NCI-H1092 treated with DMSO at 0.1 percent for 48 hours (cell line): ENCODE measurements at regions not wholly inside any gene's neighbourhood (a gene's known extent, or its start where the extent isn't known, plus 50 kb on each side); places are given as distances from the start of the nearest gene placed in this dataset.
"Not testable (repeated sequence)": the region's sequence is repeated elsewhere in the genome, so short reads cannot be mapped to it uniquely, and the experiment has no call there.

Source experiments
- DNase-seq: peaks from one replicate; lab custom pipeline; 2025; lab: John Stamatoyannopoulos, UW

DNA sequence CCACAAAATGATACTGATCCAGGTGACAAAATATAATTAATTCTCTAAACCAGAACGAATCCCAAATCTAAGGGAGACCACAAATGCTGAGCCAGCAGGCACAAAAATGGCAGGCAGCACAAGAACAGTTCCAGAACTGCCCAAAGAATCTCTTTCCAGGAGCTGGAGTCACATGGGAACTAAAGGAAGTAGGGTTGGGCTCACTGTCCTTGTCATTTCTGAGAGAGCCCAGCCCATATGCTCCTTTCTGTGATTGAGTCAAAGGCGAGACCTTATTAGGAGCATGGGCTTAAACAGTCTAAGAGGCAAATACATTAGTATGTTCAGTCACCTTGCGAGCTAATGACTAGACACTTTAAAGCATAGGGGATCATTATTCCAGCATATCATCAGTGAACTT, 327.6 kb upstream of the ARID1B start:
- no peak for DNase-seq

DNA sequence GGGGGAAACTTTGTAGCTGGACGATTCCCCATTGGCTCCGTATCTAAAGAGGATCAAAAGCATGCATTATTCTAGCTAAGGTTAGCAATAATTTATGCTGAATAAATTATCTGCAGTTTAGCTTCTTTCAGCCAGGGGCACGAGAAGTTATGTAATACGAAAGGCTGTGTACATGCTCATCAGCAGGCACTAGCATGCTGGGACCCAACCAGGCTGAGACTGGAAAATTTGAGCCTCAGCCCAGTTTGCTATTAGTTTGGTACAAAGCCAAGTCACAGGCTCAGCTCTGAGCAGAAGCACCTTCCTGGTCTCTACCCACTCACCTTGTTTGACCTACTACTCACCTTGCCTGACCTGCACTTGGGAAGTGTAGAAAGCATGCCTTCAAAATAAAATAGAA, 328.1 kb upstream of the ARID1B start:
- DNase-seq = peak; percentile 62

DNA sequence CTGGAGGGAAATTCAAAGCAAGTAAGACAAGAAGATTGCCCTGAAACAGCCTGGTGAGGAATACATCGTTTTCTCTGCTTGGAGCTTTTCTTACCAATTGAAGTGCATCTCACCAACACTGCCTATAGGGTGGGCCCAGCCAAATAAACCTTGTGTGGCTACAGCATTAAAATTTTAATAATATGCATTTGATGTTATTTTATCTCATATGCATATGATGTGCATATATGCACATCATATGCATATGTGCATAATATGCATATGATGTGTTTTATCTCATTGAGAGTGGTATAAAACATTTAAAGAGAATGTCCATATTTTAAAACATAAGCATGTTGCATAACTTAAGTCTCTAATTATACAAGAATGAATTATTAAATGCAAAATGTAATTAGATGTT, 328.6 kb upstream of the ARID1B start:
- no peak for DNase-seq

DNA sequence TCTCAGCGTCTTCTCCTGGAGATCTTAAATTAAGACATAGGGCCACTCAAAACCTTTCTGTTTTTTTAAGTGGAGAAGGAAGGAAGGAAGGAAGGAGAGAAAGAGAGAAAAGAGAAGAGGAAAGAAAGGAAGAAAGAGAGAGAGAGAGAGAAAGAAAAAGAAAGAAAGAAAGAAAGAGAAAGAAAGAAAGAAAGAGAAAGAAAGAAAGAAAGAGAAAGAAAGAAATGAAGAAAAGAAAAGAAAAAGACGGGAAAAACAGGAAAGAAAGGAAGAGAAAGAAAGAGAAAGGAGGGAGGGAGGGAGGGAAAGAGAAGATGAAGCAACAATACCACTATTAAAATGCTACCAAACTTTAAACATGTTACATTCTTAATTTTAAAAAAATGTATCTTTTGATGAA, 336.5 kb upstream of the ARID1B start:
- DNase-seq = no peak

DNA sequence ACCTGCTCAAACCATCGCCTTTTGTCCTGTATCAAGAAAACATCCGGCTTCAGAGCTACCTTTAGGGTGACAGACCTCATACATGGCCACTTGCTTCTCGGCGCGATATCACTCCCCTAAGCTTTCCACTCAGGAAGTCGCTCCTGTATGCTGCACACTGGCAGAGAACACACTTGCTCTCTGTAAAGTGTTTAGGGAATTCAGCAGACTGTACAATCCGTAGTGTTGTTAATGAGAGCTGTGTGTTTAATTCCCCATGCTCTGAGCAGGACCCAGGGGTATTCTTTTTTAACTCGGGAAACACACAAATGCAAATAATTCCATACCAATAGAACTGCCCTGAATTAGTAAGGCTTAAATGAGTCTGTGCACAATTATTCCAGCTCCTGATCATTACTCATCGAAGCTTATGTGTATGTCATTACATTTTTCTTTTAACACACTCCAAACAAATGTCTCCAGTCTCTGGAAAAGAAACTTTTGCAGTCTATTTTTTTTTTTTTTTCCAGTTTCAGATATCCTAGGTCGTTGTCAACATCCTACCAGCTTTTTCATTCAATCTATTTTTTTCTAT, 338.7 kb upstream of the ARID1B start:
- no peak for DNase-seq

DNA sequence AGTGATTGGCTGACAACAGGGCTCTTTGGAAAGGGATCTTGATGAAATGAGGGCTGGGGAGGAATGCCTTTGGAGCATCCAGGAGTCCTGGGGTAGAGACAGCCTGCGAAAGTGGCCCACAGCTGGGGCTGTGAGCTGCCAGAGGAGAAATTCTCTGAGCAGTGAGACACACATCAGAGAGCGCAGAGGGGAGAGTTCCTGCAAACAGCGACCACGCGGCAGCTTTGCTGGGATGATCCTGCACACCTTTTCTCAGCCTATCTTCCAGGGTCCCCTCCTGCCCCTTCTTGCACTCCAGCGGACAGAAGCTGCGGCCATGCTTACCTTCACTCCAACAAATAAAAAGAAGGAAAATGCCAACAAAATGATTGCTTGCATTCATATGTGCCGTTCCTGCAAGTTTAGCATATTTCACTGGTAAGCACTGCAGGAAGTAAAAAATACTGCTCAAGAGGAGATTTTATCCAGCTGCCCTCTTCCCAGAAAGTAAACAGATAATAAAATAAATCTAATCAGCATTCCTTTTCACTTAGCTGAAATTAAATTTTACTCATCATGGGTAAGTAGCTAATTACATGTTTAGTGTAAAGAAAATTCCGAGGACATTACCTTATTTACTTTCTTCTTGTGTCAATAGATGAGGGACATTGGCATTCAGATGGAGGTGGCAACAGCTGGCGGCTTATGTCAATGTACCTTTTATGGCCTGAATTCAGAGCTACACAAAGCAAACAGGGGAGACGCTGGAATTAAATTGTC, 339.9 kb upstream of the ARID1B start:
- peak; percentile 76 for DNase-seq

DNA sequence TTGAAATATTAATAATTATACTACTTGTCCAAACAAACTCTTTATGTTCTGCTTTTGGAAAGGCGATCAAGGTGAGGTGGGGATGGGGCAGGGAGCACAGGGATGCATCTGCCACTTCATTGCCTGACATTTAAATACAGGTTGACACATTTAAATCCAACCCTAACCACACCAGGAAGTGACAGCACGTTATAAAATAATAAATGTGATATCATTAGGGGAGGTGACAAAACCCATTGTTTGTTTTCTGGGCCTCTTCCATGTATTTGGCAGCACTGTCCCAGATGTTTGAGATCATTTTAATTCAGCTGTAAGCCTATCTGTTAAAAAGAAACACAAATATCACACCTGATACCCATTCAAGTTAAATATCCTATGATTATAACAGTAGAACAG, 342.4 kb upstream of the ARID1B start:
- DNase-seq = no peak

DNA sequence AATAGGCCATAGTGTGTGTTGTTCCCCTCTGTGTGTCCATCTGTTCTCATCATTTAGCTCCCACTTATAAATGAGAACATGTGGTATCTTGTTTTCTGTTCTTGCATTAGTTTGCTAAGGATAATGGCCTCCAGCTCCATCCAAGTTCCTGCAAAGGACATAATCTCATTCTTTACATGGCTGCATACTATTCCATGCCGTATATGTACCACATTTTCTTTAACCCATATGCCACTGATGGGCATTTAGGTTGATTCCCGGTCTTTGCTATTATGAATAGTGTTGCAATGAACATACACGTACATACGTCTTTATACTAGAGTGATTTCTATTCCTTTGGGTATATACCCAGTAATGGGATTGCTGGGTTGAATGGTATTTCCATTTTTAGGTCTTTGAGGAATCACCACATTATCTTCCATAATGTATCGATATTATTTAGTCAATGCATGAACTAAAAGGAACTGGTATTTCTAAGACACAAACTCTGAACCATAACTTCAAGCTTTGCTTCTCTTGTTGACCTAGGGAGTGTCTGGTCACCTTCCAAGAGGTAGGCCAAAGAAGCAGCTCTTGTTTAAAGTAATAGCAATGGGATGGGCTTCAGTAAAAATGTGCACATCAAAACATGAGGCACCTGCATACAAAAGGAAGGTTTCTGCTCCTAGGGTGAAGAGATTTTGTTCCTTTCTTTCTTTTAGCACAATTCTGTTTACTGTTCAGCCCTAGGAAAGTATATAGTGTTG, 343.0 kb upstream of the ARID1B start:
- no peak for DNase-seq

DNA sequence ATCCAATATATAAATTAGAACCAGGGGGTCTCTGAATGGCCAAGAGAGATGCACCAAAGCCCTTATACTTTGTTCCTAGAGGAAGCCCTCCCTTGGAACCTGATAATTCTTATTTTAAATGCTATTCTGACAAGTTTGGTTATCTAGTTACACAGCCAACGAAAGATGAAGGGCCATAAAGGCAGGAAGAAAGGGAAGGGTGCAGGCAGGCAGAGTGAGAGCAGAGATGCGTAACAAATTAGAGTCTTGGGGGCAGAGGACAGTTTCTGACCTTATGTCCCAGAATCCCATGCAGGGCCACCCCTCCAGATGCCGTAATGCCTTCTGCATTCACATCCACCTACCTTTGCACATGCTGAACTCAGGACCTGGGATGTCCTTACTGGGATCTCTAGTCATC, 344.6 kb upstream of the ARID1B start:
- DNase-seq = no peak

DNA sequence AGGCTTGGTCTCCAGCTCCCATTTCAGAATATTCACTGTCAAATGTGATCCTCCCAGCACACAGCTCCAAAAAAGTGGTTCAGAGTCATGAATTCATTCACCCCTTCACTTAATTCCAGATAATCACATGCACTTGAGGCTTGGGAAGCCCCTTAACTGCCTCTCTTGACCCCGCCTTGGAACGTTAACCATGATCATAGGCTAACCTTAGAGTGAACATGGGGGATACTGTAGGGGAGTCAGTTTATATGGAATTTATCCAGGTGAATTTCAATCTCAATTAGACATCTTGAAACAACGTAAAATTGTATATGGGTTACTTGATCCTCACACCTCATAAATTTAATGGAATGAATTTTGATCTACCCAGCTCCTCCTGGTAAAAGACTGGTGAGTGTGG, 346.8 kb upstream of the ARID1B start:
- DNase-seq = no peak

DNA sequence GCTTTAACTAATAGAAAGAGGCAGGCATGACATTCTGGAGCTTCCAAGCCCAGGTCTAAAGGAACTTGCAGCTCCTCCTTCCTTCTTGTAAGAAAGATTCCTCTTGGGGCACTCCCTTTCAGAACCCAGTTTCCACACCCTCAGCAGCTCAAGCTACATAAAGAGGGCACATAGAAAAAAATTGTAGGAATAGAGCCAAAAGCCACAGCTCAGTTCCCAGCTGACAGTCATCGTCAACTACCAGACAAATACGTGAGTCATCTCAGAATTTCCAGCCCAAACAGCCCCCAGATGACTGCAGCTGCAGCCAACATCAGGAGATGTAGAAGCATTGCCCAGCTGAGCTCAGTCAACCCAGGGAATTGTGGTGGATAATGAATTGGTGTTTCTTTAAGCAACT, 349.8 kb upstream of the ARID1B start:
- DNase-seq = no peak

DNA sequence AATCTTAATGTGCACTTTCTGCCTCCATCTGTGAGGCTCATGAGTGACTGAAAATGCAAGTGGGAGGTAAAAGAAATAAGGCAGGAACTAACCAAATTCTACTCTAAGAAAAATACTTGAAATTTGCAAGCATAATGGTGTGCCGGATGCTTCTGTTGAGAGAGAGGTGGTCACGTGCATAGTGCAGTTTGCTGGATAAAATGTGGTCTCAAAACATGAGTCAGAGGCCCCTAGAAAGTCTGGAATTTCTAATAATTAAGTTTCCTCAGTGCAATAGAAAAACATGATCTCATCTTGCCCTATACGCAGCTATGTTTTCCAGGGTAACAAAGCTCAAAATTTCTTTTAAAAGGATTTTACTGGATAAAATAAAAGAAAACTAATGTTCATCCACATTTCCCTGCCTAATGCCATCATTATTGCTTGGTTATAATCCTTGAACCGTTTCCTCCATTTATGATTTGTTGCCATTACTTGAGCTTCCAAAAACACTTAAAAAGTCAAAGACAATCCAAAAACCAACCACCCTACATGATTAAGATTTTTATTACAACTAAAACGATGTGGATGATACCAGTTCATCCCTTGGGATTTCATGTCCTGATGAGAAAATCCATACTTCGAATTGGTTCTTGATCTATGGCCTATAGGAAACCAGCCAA, 351.7 kb upstream of the ARID1B start:
- no peak for DNase-seq

DNA sequence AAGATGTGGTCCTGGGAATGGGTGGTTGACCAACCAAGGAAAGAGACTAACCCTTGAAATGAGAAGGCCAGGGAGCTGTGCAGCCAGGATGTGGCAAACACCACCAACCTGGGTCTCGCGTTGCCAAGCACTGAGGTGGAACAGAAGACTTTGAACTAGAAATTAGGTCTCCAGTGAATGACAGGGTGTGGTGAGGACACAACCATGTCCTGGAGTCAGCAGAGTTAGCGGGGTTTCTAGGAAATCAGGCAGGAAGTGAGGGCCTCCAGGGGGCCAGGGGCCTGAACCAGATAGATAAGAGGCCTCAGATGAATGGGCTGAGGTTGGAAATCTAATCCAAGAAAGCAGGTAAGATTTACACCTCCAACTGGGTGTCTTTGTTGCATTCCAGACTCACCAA, 353.3 kb upstream of the ARID1B start:
- DNase-seq = no peak

DNA sequence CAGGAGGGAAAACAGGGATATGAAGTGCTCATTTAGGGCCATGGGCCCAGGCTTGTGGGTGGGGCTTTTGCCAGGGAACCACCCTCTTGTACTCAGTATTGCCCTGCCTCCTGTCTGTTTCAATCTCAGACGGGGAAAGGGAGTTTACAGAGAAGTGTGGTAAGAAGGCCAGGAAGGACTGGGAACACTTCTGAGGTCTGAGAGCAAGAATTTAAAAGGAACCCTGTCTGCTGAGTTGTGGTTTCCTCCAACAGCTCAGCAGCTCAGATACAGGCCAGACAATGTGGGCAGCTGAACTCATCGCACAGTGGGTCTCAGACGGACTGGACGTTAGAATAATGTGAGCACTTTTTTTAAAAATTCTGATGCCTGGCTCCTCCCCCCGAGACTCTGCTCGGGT, 354.1 kb upstream of the ARID1B start:
- DNase-seq = no peak

DNA sequence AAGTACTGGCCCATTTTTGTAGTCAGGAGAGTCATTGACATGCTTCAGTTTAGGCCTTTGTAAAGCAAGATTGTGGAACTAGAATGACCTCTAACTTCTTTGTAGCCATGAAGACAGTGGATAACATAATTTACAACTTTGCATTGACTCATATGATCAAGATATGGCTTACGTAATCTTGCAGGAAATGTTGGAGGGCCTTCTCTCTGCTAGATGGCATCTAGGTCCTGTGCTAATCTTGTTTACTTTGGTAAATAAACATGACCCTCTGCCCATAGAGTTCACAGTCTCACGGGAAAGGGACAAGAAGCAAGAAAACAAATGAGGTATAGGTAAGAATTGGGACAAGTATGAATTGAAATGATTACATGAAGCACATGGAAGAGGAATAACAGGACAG, 355.2 kb upstream of the ARID1B start:
- no peak for DNase-seq

DNA sequence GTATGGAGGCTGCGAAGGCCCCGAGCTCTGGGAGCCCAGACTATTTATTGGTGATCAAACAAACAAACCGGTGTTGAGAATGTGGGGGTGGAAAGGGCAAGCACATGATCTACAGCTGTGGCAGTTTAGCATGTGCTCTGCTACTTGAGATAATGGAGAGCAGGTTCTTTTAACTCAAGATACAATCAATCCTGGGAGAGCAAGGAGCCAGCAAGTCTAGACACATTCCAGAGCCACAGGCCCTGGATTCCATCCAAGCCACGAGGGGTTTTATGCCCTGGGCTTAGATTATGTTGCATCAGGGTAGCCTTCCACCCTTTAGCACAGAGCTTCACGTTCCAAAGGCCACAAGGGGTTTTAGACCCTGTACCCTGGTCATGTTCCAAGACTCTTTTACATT, 355.9 kb upstream of the ARID1B start:
- not testable (repeated sequence) for DNase-seq

DNA sequence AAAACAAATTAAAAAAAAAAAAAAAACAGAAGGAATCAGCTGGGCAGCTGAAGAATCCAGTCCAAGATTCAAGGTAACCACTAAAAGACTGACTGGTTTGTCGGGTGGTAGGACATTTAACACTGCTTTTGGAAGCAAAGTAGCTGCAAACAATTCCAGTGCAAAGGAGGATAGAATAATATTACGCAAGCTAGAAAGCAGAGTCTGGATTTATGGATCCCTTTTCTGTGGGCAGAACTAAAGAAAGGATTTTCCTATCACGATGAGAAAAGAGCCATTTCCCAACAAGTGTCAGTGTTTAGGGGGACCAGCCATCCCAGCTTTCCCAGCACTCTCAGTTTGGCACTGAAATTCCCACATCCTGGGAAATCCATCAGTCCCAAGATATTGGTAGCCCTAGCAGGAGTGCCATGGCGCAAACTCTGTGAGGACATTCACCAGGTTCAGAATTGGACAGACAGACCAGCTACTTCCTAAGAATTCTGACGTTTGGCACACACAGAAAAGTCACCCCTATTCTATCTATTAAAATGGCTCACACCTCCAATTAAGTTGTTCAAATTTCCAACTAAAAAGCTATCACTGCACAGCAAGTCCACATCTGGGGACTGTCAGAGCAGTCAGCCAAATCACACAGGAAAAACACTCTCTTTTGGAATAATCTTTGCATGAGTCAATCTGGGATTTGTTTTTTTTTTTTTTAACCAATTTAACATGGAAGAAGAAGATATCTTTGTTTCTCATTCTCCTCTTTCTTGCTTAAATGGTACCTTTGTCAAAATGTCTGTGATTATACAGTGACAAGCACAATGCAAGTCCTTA, 356.8 kb upstream of the ARID1B start:
- DNase-seq = no peak

DNA sequence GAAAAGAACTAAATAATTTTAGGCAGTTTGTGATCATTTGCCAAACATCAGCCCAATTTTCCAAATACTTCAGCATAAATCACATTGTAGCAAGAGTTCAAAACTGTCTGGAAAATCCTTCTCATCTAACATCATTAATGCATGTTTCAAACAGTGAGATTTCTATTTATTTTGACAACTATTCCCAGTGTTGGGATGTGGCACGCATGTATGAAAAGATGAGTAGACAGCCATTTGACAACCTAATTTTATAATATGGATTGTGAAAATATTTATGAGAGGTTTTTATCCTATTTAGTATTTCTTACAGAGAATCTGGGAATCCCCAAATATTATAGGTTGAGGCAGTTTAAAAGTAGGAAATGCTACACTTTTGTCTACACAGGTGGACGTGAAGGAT, 357.6 kb upstream of the ARID1B start:
- DNase-seq = no peak

DNA sequence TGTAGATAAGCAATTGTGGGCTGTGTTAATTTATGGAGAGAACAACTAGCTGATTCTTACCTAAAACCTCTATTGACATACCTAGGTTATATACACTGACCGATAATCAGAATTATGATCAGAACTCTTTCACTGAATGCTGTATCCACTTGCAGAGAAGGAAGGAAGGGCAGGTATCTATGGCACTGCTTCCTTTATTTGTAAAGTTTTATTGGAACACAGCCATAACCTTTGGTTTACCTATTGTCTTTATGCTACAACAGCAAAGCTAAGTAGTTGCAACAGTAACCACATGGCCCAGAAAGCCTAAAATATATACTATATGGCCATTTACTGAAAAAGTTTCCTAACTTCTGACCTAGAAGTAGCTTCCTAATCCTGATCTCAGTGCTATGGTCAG, 358.9 kb upstream of the ARID1B start:
- no peak for DNase-seq

DNA sequence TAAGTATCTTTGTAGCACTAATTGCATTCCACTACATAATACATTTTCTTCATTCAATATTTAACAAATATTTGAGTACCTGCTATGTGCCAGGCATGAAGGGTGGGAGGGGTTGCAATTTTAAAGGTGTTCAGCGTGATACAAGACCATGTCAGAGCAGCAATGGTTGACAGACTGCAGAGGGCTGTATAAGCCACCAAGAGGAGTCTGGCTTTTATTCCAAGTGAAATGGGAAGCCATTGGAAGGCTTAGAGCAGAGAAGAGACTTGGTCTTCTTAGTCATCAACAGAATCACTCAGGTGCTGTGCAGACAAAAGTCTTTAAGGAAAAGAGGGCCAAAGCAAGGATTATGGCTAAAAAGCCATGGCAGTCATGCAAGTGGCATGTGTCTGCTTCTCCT, 360.8 kb upstream of the ARID1B start:
- DNase-seq = no peak

DNA sequence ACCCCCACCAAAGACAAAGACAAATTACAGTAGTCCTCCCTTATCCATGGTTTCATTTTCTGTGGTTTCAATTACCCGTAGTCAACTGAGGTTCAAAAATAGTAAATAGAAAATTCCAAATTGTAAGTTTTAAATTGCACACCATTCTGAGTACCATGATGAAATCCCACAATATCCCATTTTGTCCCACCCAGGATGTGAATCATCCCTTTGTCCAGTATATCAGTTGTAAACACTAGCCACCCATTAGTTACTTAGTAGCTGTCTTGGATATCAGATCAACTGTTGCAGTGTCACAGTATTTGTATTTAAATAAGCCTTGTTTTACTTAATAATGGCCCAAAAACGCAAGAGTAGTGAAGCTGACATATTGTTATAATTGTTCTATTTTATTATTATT, 364.0 kb upstream of the ARID1B start:
- no peak for DNase-seq

DNA sequence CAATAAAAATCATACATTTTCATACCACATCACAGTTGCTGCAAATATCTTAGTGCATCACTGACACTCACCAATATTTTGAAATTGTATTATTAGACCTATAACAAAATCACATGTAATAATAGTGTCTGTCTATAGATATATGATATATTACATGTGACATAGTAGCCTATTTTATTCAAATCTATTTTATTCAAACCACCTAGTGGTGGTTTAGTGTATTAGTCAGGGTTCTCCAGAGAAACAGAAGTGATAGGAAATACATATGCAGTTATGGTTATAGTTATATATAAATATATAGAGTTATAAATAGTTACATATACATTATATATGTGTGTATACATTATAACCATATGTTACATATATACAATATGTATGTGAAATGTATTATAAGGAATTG, 366.5 kb upstream of the ARID1B start:
- DNase-seq = no peak
